K562 (cell line): ENCODE measurements at regions not wholly inside any gene's neighbourhood (a gene's known extent, or its start where the extent isn't known, plus 50 kb on each side); places are given as distances from the start of the nearest gene placed in this dataset.

Experiments
- ATAC-seq: fragments of 200-7000 bp; cut with Tn5 transposase; 3 replicates; pipeline ENCODE4 v1.9.1; 2020; ENCODE audit warnings: moderate library complexity
- BruUV-seq: library from RNA; stranded (reverse); fragments of 400-500 nt; replicated peaks from 2 replicates; lab custom pipeline; 2021; lab: Mats Ljungman, UMichigan
- CTCF ChIA-PET: fragments of 300-600 bp; formaldehyde crosslinking; extraction: SDS; loops from one replicate; lab custom pipeline; 2021; ENCODE audit warnings: low intra/inter-chr PET ratio; lab: Yijun Ruan, JAX
- POLR2A ChIA-PET: fragments of 300-600, 350-650 bp; sonication (Branson Sonifier 250); formaldehyde crosslinking; extraction: SDS; loops from one replicate; lab custom pipeline; 2021; ENCODE audit warnings: antibody characterized with exemption, inconsistent platforms; lab: Yijun Ruan, JAX
- DNase-seq, 4 experiments: peaks; one replicate each; pipeline versions ENCODE4 v3.0.0 to v3.0.0-alpha.2; 2011 to 2018; ENCODE audit warnings: low spot score in 3 of 4, mixed read lengths in 3 of 4; ENCODE audit errors: extremely low read depth in 1 of 4
- FAIRE-seq: peaks from 2 replicates; lab custom pipeline; 2011; peaks lifted over from hg19 to GRCh38; lab: Jason Lieb, UNC
- H2AFZ ChIP-seq: 2 replicates; pipeline ENCODE4 v1.6.0; 2011; ENCODE audit warnings: low read depth, low read length, control low read depth, inconsistent platforms
- H3K27ac ChIP-seq: fragments of 200-600 bp; 3 replicates; pipeline ENCODE4 v1.8.0; 2011; ENCODE audit warnings: low read depth, mild to moderate bottlenecking, control low read depth, inconsistent platforms, low read length, moderate library complexity, mixed read lengths; ENCODE audit errors: extremely low read depth
- H3K27me3 ChIP-seq, 2 experiments: fragments of 300-600 bp in 1 of 2; 2 replicates in 1 of 2; 3 replicates in 1 of 2; pipeline versions ENCODE4 v1.6.0 to v1.8.0; 2011; ENCODE audit warnings: inconsistent platforms in 2 of 2, low read length in 2 of 2, mild to moderate bottlenecking in 1 of 2, mixed read lengths in 1 of 2, moderate library complexity in 1 of 2; ENCODE audit not compliant: control insufficient read depth in 2 of 2, insufficient read depth in 2 of 2
- H3K36me3 ChIP-seq: fragments of 300-600 bp; 3 replicates; pipeline ENCODE4 v1.8.0; 2011; ENCODE audit warnings: mild to moderate bottlenecking, low read length, inconsistent platforms; ENCODE audit not compliant: control insufficient read depth, insufficient read depth
- H3K4me1 ChIP-seq, 2 experiments: fragments of 200-600 bp in 1 of 2; replicated peaks in 1 of 2; 2 replicates in 1 of 2; 3 replicates in 1 of 2; pipeline versions ENCODE4 v1.5.1 to v1.8.0; 2011; ENCODE audit warnings: inconsistent platforms in 2 of 2, low read length in 2 of 2, mild to moderate bottlenecking in 1 of 2, mixed read lengths in 1 of 2, moderate library complexity in 1 of 2; ENCODE audit not compliant: control insufficient read depth in 2 of 2, insufficient read depth in 2 of 2
- H3K4me2 ChIP-seq: 2 replicates; pipeline ENCODE4 v1.6.1; 2011; ENCODE audit warnings: low read length, control low read depth, inconsistent platforms, mixed read lengths; ENCODE audit not compliant: insufficient read depth
- H3K4me3 ChIP-seq: fragments of 200-600 bp; sonication (generic), shearing (Covaris generic); 2 replicates; pipeline ENCODE4 v1.5.1; 2016; ENCODE audit warnings: control low read depth, inconsistent platforms
- H3K79me2 ChIP-seq: fragments of 200-600 bp; 3 replicates; pipeline ENCODE4 v1.8.0; 2011; ENCODE audit warnings: low read length, inconsistent platforms; ENCODE audit not compliant: control insufficient read depth, insufficient read depth
- H3K9ac ChIP-seq, 2 experiments: 2 replicates each; pipeline versions ENCODE4 v1.6.0 to v1.6.1; 2011; ENCODE audit warnings: low read depth in 2 of 2, low read length in 2 of 2, control low read depth in 1 of 2, inconsistent platforms in 1 of 2, mild to moderate bottlenecking in 1 of 2, mixed read lengths in 1 of 2; ENCODE audit not compliant: insufficient read depth in 1 of 2
- H3K9me1 ChIP-seq: one replicate; pipeline ENCODE4 v1.6.0; 2011; ENCODE audit warnings: inconsistent platforms, mild to moderate bottlenecking, low read length, moderate library complexity; ENCODE audit not compliant: control insufficient read depth, insufficient read depth
- H3K9me3 ChIP-seq: replicated peaks from 2 replicates; pipeline ENCODE4 v1.5.1; 2011; ENCODE audit warnings: low read depth, low read length, inconsistent platforms; ENCODE audit not compliant: control insufficient read depth, insufficient read depth
- H4K20me1 ChIP-seq: replicated peaks from 2 replicates; pipeline ENCODE4 v1.6.1; 2011; ENCODE audit warnings: low read length, inconsistent platforms, mixed read lengths; ENCODE audit not compliant: control insufficient read depth, insufficient read depth
- FOXA1 ChIP-seq: fragments of 450-650 bp; IDR thresholded peaks from 2 replicates; pipeline ENCODE4 v1.6.1; 2016; ENCODE audit warnings: mild to moderate bottlenecking, borderline replicate concordance
- FUS ChIP-seq: fragments of 200-400 bp; formaldehyde crosslinking; optimal IDR thresholded peaks from 2 replicates; pipeline ENCODE3; 2017; ENCODE audit warnings: low read depth, low read length
- KHSRP ChIP-seq: fragments of 450-650 bp; IDR thresholded peaks from 2 replicates; pipeline ENCODE4 v1.6.1; 2017
- MCM2 ChIP-seq: fragments of 450-650 bp; IDR thresholded peaks from 2 replicates; pipeline ENCODE4 v1.6.1; 2017; ENCODE audit warnings: low read depth, mild to moderate bottlenecking
- NCOA6 ChIP-seq: fragments of 450-650 bp; IDR thresholded peaks from 2 replicates; pipeline ENCODE4 v1.6.1; 2017; ENCODE audit warnings: mild to moderate bottlenecking
- NR1H2 ChIP-seq: sonication (generic); formaldehyde crosslinking; IDR thresholded peaks from 2 replicates; pipeline ENCODE4 v1.4.0; 2020; ENCODE audit warnings: mild to moderate bottlenecking, missing genetic modification reagents
- POLR2A ChIP-seq: fragments of 450-650 bp; conservative IDR thresholded peaks from 2 replicates; pipeline ENCODE4 v1.6.1; 2016
- SRSF1 ChIP-seq: fragments of 200-400 bp; formaldehyde crosslinking; IDR thresholded peaks from 2 replicates; pipeline ENCODE4 v1.6.1; 2017; ENCODE audit warnings: mild to moderate bottlenecking, low read depth, low read length, moderate library complexity
- TFAM ChIP-seq: fragments of 250-450 bp; sonication (Bioruptor Pico); conservative IDR thresholded peaks from 2 replicates; pipeline ENCODE4 v1.5.0; 2021; ENCODE audit warnings: mild to moderate bottlenecking, moderate library complexity
- U2AF2 ChIP-seq: fragments of 200-400 bp; formaldehyde crosslinking; optimal IDR thresholded peaks from 2 replicates; pipeline ENCODE3; 2017; ENCODE audit warnings: low read depth, mild to moderate bottlenecking, low read length
- ZNF586 ChIP-seq: fragments of 450-650 bp; formaldehyde crosslinking; conservative IDR thresholded peaks from 2 replicates; pipeline ENCODE4 v1.4.0; 2020; ENCODE audit warnings: mild to moderate bottlenecking, moderate library complexity
- ZNF639 ChIP-seq, 2 experiments: fragments of 200-800 bp in 1 of 2; sonication (Bioruptor generic) in 1 of 2; sonication (generic) in 1 of 2; formaldehyde crosslinking in 1 of 2; IDR thresholded peaks in 1 of 2; conservative IDR thresholded peaks in 1 of 2; 2 replicates each; pipeline versions ENCODE4 v1.5.0 to v1.6.1; 2016 to 2020; ENCODE audit warnings: missing compliant biosample characterization in 1 of 2, missing genetic modification characterization in 1 of 2, missing genetic modification reagents in 1 of 2
- ZNF644 ChIP-seq: fragments of 200-800 bp; sonication (Bioruptor generic); IDR thresholded peaks from 2 replicates; pipeline ENCODE4 v1.6.1; 2016; ENCODE audit warnings: low read depth, missing genetic modification characterization, missing compliant biosample characterization
- WGBS: fragments of 100-300 bp; shearing (Covaris generic); methylation state at CpG from one replicate; pipeline ENCODE4 v1.1.6; 2016; ENCODE audit warnings: low coverage, mixed read lengths; ENCODE audit not compliant: insufficient coverage; ENCODE audit errors: missing lambda C conversion rate; 5-methylcytosine and 5-hydroxymethylcytosine counted together
- in situ Hi-C: fragments of 300-500 bp; cut with MboI; formaldehyde crosslinking; loops from 4 replicates; pipeline ENCODE4 v1.15.0; 2018; ENCODE audit warnings: inconsistent platforms, mixed read lengths
- intact Hi-C: fragments of 100-400 bp; cut with micrococcal nuclease; formaldehyde crosslinking; loops from 2 replicates; pipeline ENCODE4 v1.14.2; 2022
- TF ChIP-seq, protein P1 (sequence below): fragments of 450-650 bp; IDR thresholded peaks from 2 replicates; pipeline ENCODE4 v1.6.1; 2014; ENCODE audit warnings: low read depth, mild to moderate bottlenecking, moderate library complexity, borderline replicate concordance
- TF ChIP-seq, protein P2 (sequence below): fragments of 450-650 bp; formaldehyde crosslinking; IDR thresholded peaks from 2 replicates; pipeline ENCODE4 v1.4.0; 2022; ENCODE audit warnings: missing genetic modification characterization

DNA sequence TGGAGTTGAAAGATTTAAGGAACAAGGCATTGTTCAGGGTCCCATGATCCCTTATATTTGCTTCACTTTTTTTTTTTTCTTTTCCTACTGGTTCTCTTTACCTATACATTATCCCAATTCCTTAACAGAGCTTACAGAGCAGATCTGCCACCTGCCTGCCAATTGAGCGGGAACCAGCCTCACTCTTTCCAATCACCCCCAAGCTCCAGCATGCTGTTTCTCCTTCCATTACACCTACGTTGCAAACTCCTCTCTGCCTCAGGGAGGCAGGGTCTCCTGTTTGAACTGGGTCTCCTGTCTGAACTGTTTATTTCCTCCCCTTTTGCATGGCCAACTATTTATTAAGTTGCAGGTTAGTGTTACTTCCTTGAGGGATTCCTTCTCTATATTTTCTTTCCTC lies 77.2 kb upstream of the SLC38A11 start:
- Histone ChIP-seq H3K9ac (no peak overlapping the region), H2AFZ (no peak overlapping the region), H3K4me2 (no peak overlapping the region), H3K9me1 (no peaks in the 10 kb centered on the region), H3K4me1 (no peaks in the 10 kb centered on the region), H3K9me3 (no peaks in the 10 kb centered on the region), H4K20me1 (no peaks in the 10 kb centered on the region), H3K4me3 (no peak overlapping the region), H3K36me3 (no peaks in the 10 kb centered on the region), H3K27me3 (no peaks in the 10 kb centered on the region), H3K79me2 (no peaks in the 10 kb centered on the region), H3K27ac (no peak overlapping the region)
- no peak for ATAC-seq
- intact Hi-C loops: no loop called here
- FAIRE-seq: no peak
- WGBS: 9% methylated on average over 2 of the region's 2 CpGs
- POLR2A ChIA-PET: no interaction called here
- in situ Hi-C loops: no loop called here
- no TSS peak for BruUV-seq
- CTCF ChIA-PET: no interaction called here
- TF ChIP-seq SRSF1 (no peak), NCOA6 (no peak), U2AF2 (no peak), FUS (no peak), ZNF644 (tag) (no peak), MCM2 (no peak), FOXA1 (no peak), KHSRP (no peak), TFAM (CRISPR knock-in tag) (no peak), POLR2A (no peak), NR1H2 (CRISPR knock-in tag) (no peak), ZNF586 (CRISPR knock-in tag) (no peak), ZNF639 (CRISPR knock-in tag; conservative IDR thresholded peaks at IDR 0.05 in 1 of 2, IDR thresholded peaks at IDR 0.05 in 1 of 2) (no peak)
- TF ChIP-seq, protein P1, sequence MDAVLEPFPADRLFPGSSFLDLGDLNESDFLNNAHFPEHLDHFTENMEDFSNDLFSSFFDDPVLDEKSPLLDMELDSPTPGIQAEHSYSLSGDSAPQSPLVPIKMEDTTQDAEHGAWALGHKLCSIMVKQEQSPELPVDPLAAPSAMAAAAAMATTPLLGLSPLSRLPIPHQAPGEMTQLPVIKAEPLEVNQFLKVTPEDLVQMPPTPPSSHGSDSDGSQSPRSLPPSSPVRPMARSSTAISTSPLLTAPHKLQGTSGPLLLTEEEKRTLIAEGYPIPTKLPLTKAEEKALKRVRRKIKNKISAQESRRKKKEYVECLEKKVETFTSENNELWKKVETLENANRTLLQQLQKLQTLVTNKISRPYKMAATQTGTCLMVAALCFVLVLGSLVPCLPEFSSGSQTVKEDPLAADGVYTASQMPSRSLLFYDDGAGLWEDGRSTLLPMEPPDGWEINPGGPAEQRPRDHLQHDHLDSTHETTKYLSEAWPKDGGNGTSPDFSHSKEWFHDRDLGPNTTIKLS: no peak
- TF ChIP-seq, protein P2, sequence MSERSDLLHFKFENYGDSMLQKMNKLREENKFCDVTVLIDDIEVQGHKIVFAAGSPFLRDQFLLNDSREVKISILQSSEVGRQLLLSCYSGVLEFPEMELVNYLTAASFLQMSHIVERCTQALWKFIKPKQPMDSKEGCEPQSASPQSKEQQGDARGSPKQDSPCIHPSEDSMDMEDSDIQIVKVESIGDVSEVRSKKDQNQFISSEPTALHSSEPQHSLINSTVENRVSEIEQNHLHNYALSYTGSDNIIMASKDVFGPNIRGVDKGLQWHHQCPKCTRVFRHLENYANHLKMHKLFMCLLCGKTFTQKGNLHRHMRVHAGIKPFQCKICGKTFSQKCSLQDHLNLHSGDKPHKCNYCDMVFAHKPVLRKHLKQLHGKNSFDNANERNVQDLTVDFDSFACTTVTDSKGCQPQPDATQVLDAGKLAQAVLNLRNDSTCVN (CRISPR knock-in tag): no peak
- no peak for DNase-seq
